HG02610 (cell line): ENCODE measurements at regions not wholly inside any gene's neighbourhood (a gene's known extent, or its start where the extent isn't known, plus 50 kb on each side); places are given as distances from the start of the nearest gene placed in this dataset.
"Not testable (repeated sequence)": the region's sequence is repeated elsewhere in the genome, so short reads cannot be mapped to it uniquely, and the experiment has no call there.

ENCODE experiments used
- ATAC-seq: cut with Tn5 transposase; IDR thresholded peaks from one replicate; pipeline ENCODE4 v1.9.1; 2021; ENCODE audit warnings: mild to moderate bottlenecking, moderate library complexity; ENCODE audit not compliant: unreplicated experiment

DNA sequence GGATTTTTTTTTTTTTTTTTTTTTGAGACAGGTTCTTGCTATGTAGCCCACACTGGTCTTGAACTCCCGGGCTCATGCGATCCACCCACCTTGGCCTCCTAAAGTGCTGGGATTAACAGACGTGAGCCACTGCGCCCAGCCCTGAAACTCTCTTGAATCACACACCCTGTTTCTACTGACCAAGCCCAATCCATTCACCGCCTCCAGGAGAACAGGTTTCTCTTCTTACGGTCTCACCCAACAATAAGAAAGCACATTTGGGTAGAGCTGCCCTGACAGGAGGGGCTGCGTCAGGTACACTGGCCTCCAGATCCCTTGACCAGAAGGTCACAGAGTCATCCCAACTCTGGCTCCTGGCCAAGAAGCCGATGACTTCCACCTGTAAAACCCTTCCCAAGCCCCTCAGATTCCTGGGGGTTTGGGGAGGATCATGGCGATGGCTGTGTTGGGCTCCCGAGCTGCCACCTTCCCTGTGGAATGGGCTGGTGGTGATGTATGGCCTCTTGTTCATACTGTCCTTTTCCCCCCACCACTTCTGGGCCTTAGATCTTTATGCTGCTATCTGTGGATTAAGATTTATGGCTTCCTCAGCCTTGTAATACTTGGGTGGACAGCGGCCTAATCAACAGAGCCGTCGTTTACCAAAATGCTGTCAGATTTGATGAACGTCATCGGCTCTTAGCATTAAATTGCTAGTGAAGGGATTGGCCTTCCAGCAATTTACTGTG lies 89.1 kb downstream of the KATNIP start:
- no peak for ATAC-seq

DNA sequence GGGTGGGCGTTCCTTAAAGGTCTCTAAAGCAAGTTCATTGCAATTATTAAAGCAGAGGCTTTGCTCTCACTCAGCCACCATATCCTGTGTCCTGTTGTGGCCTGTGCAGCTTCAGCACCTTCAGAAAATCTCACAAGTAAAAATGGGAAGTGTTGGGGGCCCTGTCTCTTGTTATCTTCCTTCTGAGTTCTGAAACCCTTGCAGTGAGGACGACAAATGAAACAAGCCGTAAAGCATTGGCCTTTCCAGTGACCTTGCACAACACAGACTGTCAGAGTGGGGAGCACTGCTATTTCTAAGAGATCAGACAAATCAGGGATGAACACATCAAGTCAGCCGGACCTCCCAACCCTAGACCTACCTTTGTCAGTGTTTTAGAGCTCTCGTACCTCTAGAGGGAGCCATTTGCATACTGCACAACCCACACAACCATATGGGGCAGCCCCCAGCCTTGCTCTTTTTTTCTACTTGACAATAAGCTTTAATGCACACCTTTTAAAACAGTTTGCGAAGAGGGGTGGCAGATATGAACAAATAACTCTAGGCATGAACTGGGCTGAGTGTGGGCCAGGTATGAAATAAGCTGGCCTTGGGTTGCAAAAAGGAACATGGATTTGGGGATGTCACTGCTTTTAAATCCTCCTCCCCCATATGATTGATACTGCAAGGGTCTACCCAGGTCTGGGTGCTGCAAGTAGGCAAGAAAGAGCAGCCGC lies 89.8 kb downstream of the KATNIP start:
- peak; percentile 77 for ATAC-seq

- ATAC-seq = no peak
These were observed 90.3 kb downstream of the KATNIP start for GRCh38 chr16:27640277-27640600.

DNA sequence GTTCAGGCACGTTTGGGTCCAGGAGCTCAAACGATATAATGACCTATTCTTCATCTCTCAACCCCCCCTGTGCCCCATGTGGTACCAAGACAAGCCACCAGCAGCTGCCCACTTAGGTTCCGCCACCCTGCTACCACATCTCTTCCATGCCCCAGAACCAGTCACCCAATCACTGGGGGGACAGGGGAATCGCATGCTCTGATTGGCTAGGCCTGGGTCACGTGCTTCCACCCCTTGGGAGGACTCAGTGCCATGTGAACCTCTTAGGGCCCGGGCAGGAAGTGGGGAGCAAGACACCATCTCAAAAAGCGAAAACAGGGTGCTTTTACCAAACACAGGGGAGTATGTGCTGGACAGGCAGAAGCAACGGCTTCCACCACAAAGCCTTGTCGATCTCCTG lies 91.3 kb downstream of the KATNIP start:
- ATAC-seq = no peak

DNA sequence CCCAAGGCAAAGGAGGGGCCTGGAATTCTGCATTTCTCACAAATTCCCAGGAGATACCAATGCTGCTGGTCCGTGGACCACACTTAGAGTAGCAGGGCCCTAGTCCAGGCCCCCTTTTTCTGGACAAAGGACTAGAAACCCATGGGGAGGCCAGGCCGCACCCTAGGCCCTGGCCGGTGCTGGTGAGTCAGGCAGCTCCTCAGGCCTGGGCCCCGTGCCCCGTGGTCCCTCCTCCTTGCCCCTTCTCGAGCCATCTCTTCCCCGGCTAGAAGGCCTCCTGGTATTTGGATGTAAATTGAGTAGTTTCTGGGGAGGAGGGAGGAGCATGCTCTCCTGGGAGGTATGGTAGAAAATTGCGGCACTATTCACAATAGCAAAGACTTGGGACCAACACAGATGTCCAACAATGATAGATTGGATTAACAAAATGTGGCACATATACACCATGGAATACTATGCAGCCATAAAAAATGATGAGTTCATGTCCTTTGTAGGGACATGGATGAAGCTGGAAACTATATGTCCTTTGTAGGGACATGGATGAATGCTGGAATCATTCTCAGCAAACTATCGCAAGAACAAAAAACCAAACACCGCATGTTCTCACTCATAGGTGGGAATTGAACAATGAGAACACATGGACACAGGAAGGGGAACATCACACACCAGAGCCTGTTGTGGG lies 91.9 kb downstream of the KATNIP start:
- not testable (repeated sequence) for ATAC-seq

GRCh38 chr16:27642756-27643155 lies 92.8 kb downstream of the KATNIP start:
- ATAC-seq = no peak

- ATAC-seq = no peak
These were observed 94.2 kb downstream of the KATNIP start for GRCh38 chr16:27644165-27644564.

- ATAC-seq = no peak
These were observed 95.5 kb downstream of the KATNIP start for GRCh38 chr16:27645396-27645795.

GRCh38 chr16:27646806-27647205 lies 96.9 kb downstream of the KATNIP start:
- no peak for ATAC-seq

GRCh38 chr16:27649021-27649420 lies 99.1 kb downstream of the KATNIP start:
- no peak for ATAC-seq

- ATAC-seq = no peak
These were observed 100.2 kb downstream of the KATNIP start for GRCh38 chr16:27650073-27650701.

- ATAC-seq = no peak
These were observed 101.4 kb downstream of the KATNIP start for GRCh38 chr16:27651301-27651700.

GRCh38 chr16:27657811-27658210 lies 107.9 kb downstream of the KATNIP start:
- ATAC-seq = no peak

DNA sequence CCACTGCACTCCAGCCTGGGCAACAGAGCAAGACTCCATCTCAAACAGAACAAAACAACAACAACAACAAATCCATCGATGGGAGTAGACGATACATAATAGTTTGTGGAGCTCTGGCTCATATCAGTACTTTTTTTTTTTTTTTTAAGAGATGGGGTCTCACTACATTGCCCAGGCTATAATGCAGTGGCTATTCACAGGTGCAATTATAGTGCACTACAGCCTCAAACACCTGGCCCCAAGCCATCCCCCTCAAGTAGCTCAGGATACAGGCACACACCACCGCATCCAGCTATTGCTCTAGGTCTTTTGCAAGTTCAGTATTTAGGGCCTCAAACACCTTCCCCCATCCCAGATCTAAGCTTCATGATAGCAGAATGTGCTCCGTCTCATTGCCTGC lies 110.6 kb downstream of the KATNIP start:
- ATAC-seq = no peak

DNA sequence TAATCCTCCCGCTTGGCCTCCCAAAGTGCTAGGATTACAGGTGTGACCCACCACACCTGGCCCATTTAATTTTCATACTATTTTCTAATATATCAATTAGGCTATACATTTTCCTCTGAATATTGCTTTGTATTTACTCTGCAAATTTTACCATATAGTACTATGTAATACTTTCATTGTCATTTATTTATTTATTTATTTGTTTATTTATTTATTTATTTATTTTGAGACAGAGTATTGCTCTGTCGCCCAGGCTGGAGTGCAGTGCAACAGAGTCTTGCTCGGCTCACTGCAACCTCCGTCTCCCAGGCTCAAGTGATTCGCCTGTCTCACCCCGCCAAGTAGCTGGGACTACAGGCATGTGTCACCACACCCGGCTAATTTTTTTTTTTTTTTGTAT lies 113.3 kb downstream of the KATNIP start:
- not testable (repeated sequence) for ATAC-seq

- ATAC-seq = no peak
These were observed 115.9 kb downstream of the KATNIP start for GRCh38 chr16:27665881-27666280.

DNA sequence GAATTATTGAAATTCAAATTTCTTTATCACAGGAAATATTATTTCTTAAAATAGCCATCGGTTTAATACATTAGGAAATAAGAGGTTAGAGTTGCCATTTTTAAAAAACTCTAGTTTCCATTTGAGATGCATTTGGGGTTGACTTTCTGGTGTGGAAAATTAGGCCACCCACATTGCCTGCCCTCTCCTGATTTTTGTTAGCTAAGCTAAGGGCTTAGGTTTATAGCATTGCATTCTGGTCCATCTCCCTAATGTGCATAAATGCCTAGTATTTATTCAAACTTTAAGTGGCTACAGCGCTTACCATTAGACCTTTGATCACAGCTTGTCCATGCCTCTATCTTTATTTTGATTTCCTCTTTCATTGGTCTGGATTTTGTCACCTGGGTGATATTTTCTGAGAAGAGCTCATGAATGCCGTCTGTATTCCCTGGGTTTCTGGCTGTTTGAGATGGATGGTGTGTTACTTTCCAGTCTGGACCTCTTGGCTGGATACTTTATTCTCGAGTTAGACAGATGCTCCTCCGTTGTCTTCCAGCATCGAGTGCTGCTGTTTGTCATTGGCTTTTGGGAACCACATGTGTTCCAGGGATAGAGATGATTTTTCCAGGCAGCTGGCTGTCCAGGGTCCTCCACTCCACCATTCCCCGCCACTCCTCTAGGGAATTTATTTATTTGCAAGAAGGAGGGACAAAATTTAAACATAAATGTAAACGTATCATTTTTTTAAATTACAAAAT lies 120.3 kb downstream of the KATNIP start:
- ATAC-seq = no peak

DNA sequence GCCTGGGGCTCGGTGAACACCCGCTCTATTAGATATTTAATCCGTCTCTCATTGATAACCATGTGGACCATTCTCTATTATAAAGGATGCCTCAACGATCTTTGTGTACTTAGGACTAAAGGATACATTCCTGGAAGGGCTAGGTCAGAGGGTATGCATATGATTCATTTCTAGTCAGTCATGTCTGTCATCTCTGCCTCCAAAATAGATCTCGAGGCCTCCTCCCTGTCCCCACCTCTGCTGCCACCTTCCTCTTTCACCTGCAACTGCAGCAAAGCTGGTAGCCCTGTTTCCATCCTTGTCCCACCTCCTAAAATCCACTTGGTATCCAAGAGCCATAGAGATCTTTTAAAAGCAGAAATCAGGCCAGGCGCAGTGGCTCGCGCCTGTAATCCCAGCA lies 121.5 kb downstream of the KATNIP start:
- no peak for ATAC-seq

GRCh38 chr16:27676839-27677238 lies 126.9 kb downstream of the KATNIP start:
- ATAC-seq = no peak

DNA sequence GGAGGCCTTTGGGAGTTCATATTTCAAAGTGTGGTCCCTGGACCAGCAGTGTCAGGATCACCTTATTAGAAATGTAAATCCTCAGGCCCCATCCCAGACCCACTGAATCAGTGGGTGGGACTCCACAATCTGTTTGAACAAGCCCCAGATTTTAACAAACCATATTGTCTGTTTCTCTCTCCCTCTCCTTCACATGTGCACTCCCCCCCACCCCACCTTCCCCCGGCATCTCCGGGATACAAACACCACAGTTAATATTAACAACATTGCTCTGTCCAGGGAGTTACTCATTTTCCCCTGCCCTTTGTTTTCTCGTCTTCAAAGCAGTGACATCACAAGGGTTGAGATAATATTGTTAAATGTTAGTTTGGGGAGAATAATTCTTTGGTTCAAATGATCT lies 127.3 kb downstream of the KATNIP start:
- ATAC-seq = no peak

DNA sequence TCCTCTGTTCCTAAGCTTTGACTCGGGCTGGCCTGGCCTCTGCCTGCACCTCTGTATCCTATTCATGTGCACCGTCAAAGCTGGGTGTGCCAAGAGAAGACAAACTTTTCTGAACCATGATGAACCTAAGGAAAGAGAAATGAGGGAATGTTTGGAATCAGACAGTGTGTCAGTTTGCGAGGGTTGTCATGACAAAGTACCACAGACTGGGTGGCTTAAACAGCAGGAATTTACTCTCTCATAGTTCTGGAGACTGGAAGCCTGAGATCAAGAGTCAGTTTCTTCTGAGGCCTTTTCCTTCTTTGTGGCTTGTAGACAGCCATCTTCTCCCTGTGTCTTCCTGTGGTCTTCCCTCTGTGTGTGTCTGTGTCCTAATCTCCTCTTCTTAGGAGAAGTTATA lies 129.0 kb downstream of the KATNIP start:
- no peak for ATAC-seq
